ENCODE measurements at regions not wholly inside any gene's neighbourhood (a gene's known extent, or its start where the extent isn't known, plus 50 kb on each side); places are given as distances from the start of the nearest gene placed in this dataset.
A peak's percentile ranks its signal among the peaks of the same experiment; 100 is the strongest.

DNA sequence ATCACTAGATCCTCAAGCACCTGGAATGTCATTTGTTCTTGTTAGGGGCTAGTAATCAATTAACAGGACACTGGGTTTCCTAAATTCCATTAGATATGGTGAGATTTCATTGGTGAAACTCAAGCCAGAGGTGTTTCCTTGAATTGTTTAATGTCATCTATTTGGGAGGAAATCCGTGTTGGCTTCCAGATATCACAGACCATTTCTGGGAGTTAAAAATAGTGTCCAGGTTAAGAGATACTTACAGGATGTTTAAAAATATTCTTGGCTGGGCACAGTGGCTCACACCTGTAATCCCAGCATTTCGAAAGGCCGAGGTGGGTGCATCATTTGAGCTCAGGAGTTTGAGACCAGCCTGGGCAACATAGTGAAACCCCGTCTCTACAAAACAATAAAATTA, 688.3 kb upstream of the WWC1 start:
- H3K79me2 ChIP-seq (ENCODE audit: control insufficient read depth, insufficient read depth, low read length), result no peaks in the 10 kb centered on the region
- dilution Hi-C loops (cut with MboI; ENCODE audit: extremely low pct_ligation_motif_present, low sequenced_read_pairs), result no loop called here
- no peaks in the 10 kb centered on the region for H3K4me1 ChIP-seq (ENCODE audit: control insufficient read depth, extremely low read depth, insufficient read depth, low read length)
- TF ChIP-seq EZH2 (IDR thresholded peaks at IDR 0.05; ENCODE audit: low read length), result no peak
- TF ChIP-seq, protein P1, sequence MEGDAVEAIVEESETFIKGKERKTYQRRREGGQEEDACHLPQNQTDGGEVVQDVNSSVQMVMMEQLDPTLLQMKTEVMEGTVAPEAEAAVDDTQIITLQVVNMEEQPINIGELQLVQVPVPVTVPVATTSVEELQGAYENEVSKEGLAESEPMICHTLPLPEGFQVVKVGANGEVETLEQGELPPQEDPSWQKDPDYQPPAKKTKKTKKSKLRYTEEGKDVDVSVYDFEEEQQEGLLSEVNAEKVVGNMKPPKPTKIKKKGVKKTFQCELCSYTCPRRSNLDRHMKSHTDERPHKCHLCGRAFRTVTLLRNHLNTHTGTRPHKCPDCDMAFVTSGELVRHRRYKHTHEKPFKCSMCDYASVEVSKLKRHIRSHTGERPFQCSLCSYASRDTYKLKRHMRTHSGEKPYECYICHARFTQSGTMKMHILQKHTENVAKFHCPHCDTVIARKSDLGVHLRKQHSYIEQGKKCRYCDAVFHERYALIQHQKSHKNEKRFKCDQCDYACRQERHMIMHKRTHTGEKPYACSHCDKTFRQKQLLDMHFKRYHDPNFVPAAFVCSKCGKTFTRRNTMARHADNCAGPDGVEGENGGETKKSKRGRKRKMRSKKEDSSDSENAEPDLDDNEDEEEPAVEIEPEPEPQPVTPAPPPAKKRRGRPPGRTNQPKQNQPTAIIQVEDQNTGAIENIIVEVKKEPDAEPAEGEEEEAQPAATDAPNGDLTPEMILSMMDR (optimal IDR thresholded peaks at IDR 0.05 in 1 of 3, IDR thresholded peaks at IDR 0.05 in 1 of 3, conservative IDR thresholded peaks at IDR 0.05 in 1 of 3; ENCODE audit: extremely low read depth in 1 of 3, insufficient read depth in 2 of 3, low read length in 3 of 3), result no peak
- no peak overlapping the region for H3K4me2 ChIP-seq (ENCODE audit: control insufficient read depth, extremely low read depth, insufficient read depth, low read depth, low read length)
- H2AFZ ChIP-seq (ENCODE audit: control insufficient read depth, low read length), result no peak overlapping the region
- DNase-seq (ENCODE audit: low read depth, low spot score) (no peak), FAIRE-seq (no peak)
- H3K9me3 ChIP-seq (ENCODE audit: control insufficient read depth, low read depth, low read length), result no peaks in the 10 kb centered on the region
- H3K27ac ChIP-seq (ENCODE audit: control insufficient read depth, insufficient read depth, low read length), result no peak overlapping the region
- H3K27me3 ChIP-seq (ENCODE audit: control insufficient read depth, extremely low read depth, insufficient read depth, low read length), result no peaks in the 10 kb centered on the region
- H3K9ac ChIP-seq (ENCODE audit: control insufficient read depth, extremely low read depth, insufficient read depth, low read length), result no peak overlapping the region
- H3K9me1 ChIP-seq (ENCODE audit: control insufficient read depth, extremely low read depth, insufficient read depth, low read length), result no peaks in the 10 kb centered on the region
- H4K20me1 ChIP-seq (ENCODE audit: control insufficient read depth, extremely low read depth, insufficient read depth, low read length), result no peaks in the 10 kb centered on the region
- no peaks in the 10 kb centered on the region for H3K36me3 ChIP-seq (ENCODE audit: control insufficient read depth in 2 of 2, extremely low read depth in 1 of 2, insufficient read depth in 2 of 2, low read length in 2 of 2)
- H3K4me3 ChIP-seq (ENCODE audit: control insufficient read depth in 2 of 3, extremely low read depth in 1 of 3, insufficient read depth in 2 of 3, low read depth in 1 of 3, low read length in 3 of 3), result no peak overlapping the region

DNA sequence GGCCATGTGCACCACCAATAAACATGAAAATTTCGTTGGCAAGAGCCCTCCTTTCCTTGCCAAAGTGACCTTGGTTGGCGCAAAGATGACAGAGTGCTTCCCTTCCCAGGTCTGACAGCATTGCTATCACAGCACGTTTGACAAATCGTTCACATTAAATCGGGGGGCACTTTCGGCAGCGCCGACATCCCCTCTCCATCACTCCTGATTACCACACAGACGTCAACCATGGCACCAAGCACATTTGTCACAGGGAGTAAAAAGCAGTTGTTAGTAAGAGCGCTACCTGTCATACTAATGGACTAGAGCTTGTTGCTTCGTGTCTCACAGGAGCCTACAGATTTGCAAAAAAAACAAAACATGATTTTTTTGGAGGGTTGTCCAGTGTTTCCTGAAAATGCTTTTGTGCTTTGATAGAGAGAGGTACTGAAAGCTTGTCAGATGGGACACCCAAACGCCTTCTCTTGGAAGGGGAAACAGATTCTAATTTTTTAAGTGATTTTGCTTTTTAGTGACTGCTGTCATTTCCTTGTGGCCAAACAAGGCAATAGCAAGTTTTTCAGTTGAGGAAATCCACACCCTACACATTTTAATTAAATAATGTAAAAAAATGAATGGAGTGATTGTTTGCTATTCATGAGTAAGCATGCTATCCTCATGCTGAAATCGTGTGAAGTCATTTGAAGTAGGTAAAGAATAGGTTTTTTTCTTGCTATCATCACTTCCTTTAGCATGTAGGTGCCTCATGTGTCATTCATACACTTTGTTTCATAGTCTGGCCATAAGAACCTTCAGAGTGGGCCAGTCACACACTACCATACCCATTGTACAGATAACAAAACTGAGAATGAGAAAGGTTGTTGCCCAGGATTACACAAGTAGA, 682.8 kb upstream of the WWC1 start:
- no peak overlapping the region for H3K4me3 ChIP-seq (ENCODE audit: control insufficient read depth in 2 of 3, extremely low read depth in 1 of 3, insufficient read depth in 2 of 3, low read depth in 1 of 3, low read length in 3 of 3)
- H3K27ac ChIP-seq (ENCODE audit: control insufficient read depth, insufficient read depth, low read length), result no peak overlapping the region
- TF ChIP-seq EZH2 (IDR thresholded peaks at IDR 0.05; ENCODE audit: low read length), result no peak
- TF ChIP-seq, protein P1 (optimal IDR thresholded peaks at IDR 0.05 in 1 of 3, IDR thresholded peaks at IDR 0.05 in 1 of 3, conservative IDR thresholded peaks at IDR 0.05 in 1 of 3; ENCODE audit: extremely low read depth in 1 of 3, insufficient read depth in 2 of 3, low read length in 3 of 3), result peak in 1 of 3 experiments; percentile 51
- no peak overlapping the region for H2AFZ ChIP-seq (ENCODE audit: control insufficient read depth, low read length)
- peak; percentile 36 for DNase-seq (ENCODE audit: low read depth, low spot score)
- FAIRE-seq, result peak; percentile 29
- no peaks in the 10 kb centered on the region for H3K36me3 ChIP-seq (ENCODE audit: control insufficient read depth in 2 of 2, extremely low read depth in 1 of 2, insufficient read depth in 2 of 2, low read length in 2 of 2)
- H3K9ac ChIP-seq (ENCODE audit: control insufficient read depth, extremely low read depth, insufficient read depth, low read length), result no peak overlapping the region
- H3K9me3 ChIP-seq (ENCODE audit: control insufficient read depth, low read depth, low read length), result no peaks in the 10 kb centered on the region
- no peaks in the 10 kb centered on the region for H3K9me1 ChIP-seq (ENCODE audit: control insufficient read depth, extremely low read depth, insufficient read depth, low read length)
- no peak overlapping the region for H3K4me2 ChIP-seq (ENCODE audit: control insufficient read depth, extremely low read depth, insufficient read depth, low read depth, low read length)
- no peaks in the 10 kb centered on the region for H3K79me2 ChIP-seq (ENCODE audit: control insufficient read depth, insufficient read depth, low read length)
- dilution Hi-C loops (cut with MboI; ENCODE audit: extremely low pct_ligation_motif_present, low sequenced_read_pairs), result no loop called here
- no peaks in the 10 kb centered on the region for H4K20me1 ChIP-seq (ENCODE audit: control insufficient read depth, extremely low read depth, insufficient read depth, low read length)
- H3K27me3 ChIP-seq (ENCODE audit: control insufficient read depth, extremely low read depth, insufficient read depth, low read length), result no peaks in the 10 kb centered on the region
- peaks cover 7% of the 10 kb centered on the region for H3K4me1 ChIP-seq (ENCODE audit: control insufficient read depth, extremely low read depth, insufficient read depth, low read length)

Data from keratinocyte (primary cell).